ENCODE measurements at regions not wholly inside any gene's neighbourhood (a gene's known extent, or its start where the extent isn't known, plus 50 kb on each side); places are given as distances from the start of the nearest gene placed in this dataset.

DNA sequence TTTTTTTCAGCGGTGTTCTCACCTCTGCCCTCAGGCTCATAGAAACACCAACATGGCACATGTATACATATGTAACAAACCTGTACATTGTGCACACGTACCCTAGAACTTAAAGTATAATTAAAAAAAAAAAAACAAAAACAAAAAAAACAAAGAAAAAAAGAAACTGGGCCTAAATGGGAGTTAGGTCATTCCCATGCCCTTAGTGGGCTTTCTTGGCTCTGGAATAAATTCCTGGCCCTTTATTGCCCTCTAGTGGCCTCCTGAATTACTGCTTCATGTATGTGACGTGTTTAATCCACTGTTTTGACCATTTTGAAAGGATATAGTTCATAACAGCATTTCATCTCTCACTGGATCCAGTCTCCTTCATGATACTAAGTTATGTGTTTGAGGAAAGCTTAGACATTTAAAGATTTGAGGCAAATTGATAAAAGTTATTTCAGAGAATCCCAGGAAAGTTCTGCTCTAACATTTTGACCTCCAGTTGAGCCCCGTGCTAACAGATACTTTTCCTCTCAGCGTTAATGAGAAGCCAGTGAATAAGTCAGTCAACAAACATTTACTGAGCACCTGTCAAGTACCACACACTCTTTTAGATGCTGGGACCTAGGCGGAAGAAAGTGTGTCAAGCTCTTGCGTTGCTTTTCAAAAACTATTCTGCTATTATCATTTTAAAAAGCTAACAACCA, 54.7 kb upstream of the SYPL1 start:
- peak; percentile 80 for DNase-seq (ENCODE audit: low spot score)

DNA sequence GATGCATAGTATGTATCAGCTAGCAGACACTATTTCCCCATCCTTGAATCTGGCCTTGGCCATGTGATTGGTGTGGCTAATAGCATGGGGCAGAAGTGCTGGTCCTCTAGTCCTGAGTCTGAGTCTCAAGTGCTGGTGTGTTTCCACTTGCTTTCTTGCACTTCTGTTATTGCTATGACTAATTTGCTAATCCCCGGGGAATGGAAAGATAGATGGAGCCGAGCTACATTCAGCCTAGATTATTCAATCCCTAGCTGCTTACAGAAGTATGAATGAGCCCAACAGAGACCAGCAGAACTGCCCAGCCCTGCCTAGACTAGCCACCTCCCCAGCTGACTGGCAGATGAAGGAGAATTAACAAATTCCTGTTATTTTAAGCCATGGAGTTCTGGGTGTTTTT, 53.2 kb upstream of the SYPL1 start:
- DNase-seq (ENCODE audit: low spot score) = no peak

DNA sequence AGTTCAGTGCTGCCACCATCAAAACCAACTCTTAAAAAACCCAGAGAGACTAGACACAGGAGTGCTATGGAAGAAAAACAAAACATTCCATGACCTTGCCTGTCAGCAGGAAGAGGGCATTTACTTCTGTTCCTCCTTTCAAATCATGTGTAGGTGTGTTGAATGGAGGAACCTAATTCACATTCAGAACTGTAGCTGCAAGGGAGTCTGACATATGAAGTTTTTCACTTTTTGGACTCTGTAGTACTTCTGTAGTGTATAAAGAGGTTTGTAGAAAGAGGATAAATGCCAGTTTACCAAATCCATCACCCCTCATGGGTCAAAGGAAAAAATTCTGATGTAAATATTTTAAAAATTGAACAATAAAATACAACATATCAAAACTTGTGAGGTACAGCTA, 51.1 kb upstream of the SYPL1 start:
- DNase-seq (ENCODE audit: low spot score) = no peak
